HG02973 (cell line): ENCODE measurements at regions not wholly inside any gene's neighbourhood (a gene's known extent, or its start where the extent isn't known, plus 50 kb on each side); places are given as distances from the start of the nearest gene placed in this dataset.
"Not testable (repeated sequence)": the region's sequence is repeated elsewhere in the genome, so short reads cannot be mapped to it uniquely, and the experiment has no call there.

Experiments
- ATAC-seq: cut with Tn5 transposase; IDR thresholded peaks from one replicate; pipeline ENCODE4 v1.9.1; 2021; ENCODE audit warnings: moderate library complexity; ENCODE audit not compliant: unreplicated experiment

GRCh38 chr5:177863822-177864446 lies 81.2 kb upstream of the FAM153A start:
- not testable (repeated sequence) for ATAC-seq

GRCh38 chr5:177857642-177858200 lies 75.0 kb upstream of the FAM153A start:
- not testable (repeated sequence) for ATAC-seq

- not testable (repeated sequence) for ATAC-seq
Measured at GRCh38 chr5:177856474-177856873, 73.8 kb upstream of the FAM153A start.

GRCh38 chr5:177847914-177848313 lies 65.2 kb upstream of the FAM153A start:
- not testable (repeated sequence) for ATAC-seq

GRCh38 chr5:177846598-177846997 lies 63.9 kb upstream of the FAM153A start:
- ATAC-seq, result not testable (repeated sequence)

GRCh38 chr5:177845906-177846305 lies 63.2 kb upstream of the FAM153A start:
- ATAC-seq, result not testable (repeated sequence)

- ATAC-seq, result not testable (repeated sequence)
Measured at GRCh38 chr5:177836191-177836590, 53.5 kb upstream of the FAM153A start.
